ENCODE measurements at regions not wholly inside any gene's neighbourhood (a gene's known extent, or its start where the extent isn't known, plus 50 kb on each side); places are given as distances from the start of the nearest gene placed in this dataset.

DNA sequence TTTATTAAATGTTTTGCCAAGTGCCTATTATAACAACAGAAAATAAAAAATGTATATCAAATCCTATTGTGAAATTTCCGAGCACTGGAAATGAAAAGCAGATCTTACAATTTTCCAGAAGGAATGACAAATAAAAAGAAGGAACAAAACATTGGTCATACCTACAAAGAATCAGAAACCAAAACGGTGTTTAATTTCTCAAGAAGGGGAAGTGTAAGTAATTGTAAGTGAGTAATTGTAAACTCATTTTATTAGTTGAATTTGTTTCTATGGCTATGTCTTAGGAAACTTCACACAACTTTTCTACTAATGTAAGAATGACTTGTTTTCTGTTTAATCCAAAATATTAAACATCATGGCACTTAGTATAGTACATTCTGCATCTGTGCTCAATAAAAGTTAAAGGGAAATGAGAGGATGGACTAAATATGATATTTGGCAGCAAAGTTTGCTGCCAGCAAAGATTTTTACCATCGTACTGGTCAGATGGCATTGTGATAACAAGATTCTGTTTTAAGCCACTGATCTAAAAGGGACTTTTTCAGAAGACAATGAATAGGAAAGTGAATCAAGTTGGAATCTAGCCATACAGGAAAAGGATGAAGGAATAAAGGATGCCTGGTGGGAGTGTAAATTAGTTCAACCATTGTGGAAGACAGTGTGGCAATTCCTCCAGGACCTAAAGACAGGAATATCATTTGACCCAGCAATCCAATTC is 232.4 kb downstream of the NFKBIZ start:
- DNase-seq (ENCODE audit: low read depth), result no peak

DNA sequence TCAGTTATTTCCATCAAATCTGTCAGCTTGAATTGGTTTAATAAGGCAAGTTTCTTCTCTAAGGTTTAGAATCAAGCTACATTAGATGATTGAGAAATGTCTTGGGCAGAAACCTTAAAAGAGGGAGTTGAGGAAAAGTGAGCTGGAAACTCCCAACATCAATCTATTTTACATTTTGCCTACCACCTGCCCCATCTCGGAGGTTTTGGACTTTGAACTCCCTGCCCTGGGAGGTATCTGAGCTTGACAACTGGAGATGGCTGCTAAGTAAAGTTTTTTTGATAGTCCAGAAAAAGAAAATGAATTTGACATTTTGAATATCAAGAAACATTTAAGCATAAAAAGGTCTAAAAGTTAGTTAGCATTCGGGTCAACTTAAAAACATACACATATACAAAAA is 234.2 kb downstream of the NFKBIZ start:
- DNase-seq (ENCODE audit: low read depth), result no peak

DNA sequence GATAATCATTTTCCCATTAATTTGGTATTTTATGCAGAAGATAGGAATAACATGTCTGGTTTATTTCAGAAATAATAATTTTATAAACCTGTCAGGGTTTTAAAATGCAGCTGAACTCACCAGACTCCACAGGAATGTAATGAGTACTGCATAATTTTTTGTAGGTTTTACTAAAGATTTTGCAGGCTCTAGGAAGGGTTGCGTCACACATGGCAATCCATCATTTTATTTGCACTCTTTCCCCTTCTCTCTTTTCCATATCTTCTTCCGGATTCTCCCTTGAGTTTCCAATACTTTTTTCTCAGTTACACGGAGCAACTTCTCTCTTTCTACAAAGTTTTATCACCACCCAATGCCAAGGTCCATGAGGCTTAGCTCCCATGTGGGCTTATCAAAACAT is 234.7 kb downstream of the NFKBIZ start:
- no peak for DNase-seq (ENCODE audit: low read depth)

DNA sequence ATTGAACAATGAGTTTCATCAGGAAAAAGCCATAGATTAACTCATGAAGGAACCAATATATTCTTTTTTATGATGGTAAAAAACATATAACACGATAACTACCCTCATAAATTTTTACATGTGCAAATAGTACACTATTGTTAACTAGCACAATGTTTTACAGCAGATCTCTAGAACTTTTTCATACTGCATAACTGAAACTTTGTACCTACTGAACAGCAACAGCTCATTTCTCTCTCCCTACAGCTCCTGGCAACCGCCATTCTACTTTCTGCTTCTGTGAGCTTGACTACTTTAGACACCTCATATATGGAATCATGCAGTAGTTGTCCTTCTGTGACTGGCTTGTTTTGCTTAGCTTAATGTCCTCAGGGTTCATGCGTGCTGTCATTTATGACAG is 235.4 kb downstream of the NFKBIZ start:
- DNase-seq (ENCODE audit: low read depth), result no peak

DNA sequence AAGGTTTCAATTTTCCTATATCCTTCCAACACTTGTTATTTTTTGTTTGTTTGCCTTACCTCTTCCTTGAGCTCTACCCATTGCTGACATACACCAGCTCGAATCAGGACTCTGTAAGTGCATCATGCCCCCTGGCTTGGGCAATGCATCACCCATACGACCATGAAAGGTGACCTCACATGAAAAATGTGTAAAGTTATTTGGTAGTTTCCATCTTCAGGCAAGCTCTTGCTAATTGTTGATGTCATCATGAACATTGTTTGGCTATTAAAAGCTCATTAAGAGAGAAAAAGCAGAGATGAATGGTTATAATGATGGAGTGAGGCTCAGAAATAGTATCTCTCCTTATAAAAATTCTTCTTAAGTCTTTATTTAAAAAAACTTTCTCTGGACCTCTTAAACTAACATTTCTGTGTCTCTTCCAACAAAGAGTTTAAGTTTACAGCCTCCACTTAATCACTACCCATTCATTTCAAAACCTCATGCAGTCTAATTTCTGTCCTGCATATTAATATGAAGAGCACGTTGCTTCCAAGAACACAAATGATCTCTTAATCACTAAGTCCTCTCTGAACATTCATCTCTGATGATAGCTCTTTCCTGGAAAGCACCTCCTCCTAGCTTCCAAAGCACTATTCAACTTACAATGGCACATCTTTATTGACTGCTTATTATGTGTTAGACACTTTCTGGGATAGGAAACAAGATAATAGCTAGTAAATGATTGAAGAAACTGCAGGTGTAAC is 236.3 kb downstream of the NFKBIZ start:
- no peak for DNase-seq (ENCODE audit: low read depth)

DNA sequence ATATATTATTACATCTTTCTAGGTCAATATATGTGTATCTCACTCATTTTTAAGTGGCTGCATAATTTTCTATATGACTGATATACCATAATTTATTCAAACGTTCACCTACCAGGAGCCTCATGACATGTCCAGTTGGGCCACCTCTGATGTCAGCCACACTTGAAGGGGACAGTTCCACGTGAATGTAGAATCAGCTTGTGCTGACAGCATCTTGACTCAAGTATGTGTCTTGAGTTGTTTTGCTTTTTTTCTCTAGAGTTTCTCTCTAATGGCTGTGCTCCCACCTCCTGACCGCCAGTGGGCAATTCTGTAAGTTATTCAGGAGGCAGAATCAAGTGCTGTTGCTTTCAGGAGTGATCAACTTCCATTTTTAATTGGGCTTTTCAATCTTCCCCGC is 237.9 kb downstream of the NFKBIZ start:
- no peak for DNase-seq (ENCODE audit: low read depth)

DNA sequence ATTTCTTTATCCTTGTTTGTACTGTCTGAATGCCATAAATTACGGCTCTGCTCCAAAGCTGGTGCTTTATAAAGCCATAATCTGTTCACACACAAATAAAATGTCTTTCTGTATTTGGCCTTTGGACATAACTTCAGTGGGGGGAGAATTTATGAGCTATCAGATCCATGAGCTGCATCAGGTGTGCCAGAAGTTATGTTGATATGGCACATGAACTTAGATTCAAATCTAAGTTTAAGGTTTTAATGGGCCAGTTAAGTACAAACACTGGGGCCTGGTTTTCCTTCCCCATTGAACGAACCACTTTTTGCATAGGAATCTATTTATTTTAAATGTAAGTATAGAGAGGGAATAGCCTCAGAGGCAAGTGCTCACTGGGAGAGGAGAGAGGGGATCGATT is 239.9 kb downstream of the NFKBIZ start:
- no peak for DNase-seq (ENCODE audit: low read depth)

DNA sequence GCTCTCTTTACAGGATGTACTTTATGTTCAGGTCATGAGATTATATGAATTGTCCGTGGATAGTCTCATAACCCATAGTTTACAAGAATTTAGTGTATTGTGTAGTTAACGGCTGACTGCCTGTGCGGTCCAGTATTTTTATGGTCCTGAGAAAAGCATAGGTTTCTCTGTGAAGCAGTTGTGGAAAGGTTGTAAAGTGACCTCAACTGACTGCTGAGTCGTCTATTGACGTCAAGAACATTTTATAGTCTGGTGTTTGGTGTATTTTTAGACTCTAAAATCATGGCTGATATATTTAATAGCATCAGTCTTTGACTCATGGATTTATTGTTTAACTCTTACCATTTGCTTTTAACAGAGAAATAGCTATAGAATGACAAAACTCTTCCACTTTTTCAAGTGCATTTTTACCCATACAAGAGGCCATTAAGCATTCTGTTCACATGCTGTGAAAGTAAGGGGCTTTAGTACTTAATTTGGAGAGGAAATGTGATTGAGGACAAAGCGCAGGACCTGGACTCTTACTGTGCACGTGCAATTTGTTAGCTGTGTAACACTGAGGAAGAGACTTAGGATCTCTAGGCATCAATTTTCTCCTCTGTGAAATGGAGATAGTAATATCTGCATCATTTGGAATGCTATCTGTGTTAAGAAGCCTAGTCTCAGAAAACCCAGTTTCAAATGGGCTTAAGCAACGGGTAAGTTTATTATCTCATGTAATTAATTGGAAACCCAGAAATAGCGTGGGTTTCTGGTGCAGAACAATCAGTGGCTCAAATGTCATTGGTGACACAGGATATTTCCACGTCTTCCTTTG is 240.8 kb downstream of the NFKBIZ start:
- peak; percentile 84 for DNase-seq (ENCODE audit: low read depth)

DNA sequence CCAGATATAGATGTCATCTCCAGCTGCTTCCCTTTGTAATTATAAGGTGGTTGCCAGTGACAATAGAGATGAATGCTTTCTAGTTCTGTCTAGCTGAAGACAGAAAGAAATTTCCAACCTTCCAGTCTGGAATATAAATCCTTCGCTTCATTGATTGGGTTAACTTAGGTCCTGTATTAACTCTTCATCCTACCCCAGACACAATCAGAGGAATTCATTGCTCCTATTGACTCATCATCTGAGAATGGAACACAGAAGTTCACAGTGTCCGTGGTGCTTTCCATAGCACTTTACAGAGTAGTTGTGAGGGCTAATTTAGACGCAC is 241.4 kb downstream of the NFKBIZ start:
- DNase-seq (ENCODE audit: low read depth), result peak; percentile 70

DNA sequence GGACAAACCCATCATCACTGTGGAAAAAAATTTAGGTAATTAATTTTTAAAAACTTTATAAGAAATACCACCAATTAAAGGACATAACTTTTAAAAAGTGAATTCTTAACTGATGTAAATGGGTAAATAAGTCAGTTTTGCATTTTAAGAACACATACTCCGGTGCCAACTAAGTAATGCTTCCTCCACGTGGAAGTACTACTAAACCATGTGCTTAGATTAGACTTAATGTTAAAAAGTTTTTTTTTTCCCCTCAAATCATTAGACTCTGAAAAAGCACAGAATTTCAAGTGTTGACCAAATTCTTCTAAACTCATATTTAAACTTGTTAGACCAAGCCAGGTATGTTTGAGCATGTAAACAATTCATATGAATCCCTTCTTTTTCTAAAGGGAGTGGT is 242.0 kb downstream of the NFKBIZ start:
- no peak for DNase-seq (ENCODE audit: low read depth)

DNA sequence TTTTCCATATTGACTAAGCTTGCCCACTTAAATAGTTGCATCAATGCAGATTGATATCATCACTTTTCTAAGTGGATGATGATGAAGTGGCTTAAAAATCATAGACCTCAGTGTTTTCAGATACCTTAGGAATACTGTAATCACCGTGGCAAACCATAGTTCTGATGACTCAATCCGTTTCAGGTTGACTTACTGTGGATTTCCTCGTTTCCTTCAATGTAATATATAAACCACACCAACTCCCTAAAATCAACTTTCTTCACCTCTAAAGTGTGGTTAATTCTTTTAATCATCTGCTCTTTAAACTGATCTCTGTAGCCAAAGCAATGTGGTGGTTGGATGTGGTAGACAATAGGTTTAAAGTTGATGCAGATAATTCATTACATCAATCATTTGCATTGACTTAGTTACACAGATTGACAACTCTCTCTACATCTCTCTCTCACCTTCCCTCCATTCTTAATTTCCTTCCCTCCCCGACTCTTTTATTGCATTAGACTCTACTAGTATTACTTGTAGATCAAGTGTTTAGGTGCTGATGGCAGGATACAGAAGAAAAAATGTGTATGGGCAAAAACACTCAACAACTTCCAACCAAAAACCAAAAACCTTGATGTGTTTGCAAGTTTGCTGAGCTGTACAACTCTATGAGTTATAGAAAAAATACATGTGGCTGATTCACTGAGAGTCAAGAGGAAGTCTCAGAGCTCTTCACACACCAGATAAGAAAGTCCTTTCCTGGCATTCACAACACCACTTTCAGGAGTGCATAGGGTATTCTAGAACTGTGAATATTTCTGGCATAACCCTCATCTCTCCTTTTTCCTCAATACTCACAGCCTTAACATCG is 243.5 kb downstream of the NFKBIZ start:
- peak; percentile 80 for DNase-seq (ENCODE audit: low read depth)

DNA sequence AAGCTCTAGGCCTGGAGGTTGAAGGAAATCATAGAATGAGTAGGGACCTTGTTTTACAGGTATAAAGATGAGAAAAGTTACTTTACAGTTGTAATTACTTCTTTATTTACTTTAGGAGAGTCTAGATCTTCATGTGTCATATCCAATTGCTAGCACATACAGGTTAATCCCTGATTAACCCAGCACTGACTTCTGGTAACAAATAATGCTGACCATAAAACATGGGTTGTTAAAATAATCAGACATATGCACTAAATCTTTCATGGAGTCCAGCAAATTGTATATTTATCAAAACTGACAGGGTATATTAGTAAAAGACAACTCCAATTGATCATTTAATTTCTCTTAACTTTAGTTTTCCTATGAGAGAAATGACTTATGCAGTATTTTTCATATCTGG is 245.2 kb downstream of the NFKBIZ start:
- no peak for DNase-seq (ENCODE audit: low read depth)

DNA sequence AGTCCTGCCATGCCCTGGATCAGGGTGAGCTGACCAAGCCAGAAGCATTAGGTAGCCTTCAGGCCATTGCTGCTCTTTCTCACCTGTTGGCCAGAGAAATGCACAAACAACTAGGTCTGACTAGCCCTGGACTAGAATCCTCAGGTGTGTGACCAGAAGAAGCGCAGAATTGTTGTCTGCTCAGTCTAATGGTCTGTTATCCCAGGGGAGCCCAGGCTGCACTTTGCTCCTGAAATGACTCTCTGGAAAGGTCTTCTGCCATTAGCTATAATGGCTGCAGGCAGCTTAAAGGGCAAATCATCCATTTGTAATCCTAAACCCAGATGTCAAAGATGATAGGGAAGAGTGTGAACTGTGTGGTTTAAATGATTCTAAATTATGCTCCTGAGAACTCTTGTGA is 246.1 kb downstream of the NFKBIZ start:
- DNase-seq (ENCODE audit: low read depth), result no peak

DNA sequence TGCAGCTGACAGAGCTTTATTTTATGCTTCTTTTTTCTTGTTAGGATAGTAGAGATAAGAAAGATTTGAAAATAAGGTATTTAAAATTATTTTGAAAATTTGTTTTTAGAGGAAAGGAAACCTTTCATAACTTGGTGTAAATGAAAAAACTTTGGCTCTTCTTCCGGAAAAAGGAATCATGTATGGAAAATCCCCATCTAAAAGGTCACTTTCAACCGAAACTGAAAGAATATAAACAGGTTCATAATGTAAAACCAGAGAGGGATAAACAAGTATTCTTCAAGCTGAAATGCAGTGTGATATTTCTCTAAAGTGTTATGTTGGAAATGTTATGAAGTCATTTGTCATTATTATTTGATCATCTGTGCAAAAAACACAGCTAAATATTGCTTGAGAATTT is 246.8 kb downstream of the NFKBIZ start:
- no peak for DNase-seq (ENCODE audit: low read depth)

DNA sequence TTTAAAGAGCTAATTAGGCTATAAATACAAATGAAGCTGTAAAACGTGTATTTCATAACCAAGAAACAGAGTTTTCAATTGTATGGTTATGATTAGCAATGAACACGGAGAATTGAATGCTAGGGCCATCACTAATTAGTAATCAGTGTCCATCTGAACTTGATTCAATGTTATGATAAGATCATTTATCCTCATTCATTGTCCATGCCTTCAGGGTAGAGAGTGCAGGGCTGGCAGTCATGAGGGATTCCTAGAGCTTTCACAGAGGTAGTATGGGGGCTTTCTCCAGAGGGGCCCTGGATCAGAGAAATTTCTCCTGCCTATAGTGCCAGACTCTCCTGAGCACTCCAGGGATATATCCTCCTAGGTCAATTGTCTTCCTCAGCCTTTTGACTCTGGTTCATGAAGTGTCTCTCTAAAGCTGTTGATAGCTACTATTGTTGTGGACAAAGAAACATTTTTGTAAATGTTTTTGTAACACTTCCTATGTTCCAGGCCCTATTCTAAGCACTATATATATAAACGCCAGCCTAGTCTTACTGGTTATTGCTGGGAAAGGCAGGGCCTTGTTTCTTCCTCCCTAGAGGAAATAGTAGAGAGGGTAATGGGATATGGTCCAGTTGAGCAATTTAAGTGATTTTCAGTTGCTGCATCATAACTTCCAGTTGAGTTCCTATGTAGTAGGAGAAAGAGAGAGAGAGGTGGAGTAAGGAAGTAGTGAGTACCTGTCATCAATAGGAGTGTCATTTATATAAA is 249.0 kb downstream of the NFKBIZ start:
- no peak for DNase-seq (ENCODE audit: low read depth)

DNA sequence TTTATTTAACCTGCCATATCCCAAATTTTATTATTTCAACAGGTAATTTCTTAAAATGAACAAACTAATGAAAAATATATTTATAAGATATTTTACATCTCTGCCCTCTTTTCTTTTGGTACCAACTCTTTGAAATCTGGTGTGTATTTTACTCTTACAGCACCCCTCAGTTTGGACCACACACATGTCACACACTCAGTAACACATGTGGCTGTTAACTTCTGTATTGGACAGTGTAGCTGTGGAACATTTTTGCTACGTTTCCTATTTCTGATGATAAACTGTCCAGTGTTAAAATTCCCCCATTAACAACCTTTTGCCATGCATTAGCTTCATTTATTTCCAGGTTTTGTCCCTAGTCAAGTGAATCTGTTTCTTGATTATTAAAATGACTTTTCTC is 250.6 kb downstream of the NFKBIZ start:
- no peak for DNase-seq (ENCODE audit: low read depth)

DNA sequence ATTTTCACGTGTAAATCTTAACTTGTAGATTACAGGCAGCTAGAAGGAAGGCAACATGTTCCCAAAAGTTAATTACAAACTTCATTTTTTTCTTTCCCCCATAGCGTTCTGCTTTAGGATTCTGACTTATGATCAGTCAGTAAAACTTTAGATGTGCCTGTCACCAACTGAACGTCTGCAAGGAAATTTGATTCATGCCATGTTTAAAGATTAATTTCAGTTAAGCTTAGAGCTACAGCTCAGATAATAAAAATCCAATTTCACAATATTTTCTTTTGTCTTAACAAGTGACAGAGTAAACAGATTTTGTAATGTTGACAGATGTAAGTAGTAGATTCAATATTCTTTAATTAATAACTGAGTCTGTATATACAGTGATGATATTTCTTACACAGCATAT is 253.1 kb downstream of the NFKBIZ start:
- DNase-seq (ENCODE audit: low read depth), result no peak

DNA sequence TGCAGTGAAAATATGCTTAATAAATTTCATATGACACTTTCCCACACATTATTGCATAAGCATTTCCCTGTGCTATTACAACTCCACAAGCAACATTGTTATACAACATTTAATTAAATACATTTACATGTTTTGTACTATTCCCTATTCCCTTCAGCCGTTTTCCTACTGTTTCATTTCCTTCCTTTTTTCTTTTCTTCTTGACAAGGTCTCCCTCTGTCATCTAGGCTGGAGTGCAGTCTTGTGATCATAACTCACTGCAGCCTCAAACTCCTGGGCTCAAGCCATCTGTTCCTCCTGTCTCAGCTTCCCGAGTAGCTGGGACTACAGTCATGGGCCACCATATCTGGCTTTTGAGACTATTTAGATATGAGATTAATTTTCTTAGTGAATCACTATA is 254.7 kb downstream of the NFKBIZ start:
- DNase-seq (ENCODE audit: low read depth), result no peak

DNA sequence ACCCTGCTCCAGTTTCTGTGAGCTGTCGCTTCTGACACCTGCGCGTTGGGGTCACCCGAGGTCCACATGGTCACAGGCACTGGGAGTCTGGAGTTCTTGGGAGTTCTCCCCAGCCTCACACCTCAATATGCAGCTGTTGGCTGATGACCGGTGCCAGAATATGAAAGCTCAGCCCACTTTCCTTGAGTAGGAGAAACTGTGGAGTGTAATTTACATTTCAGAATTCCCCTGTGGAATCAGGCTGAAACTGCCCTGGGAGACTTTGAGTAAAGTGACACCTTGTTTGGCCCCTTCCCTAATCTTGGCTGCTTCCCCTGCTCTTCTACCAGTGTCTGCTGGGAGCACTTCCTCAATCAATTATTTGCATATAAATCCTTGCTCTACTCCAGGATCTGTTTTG is 255.9 kb downstream of the NFKBIZ start:
- no peak for DNase-seq (ENCODE audit: low read depth)

DNA sequence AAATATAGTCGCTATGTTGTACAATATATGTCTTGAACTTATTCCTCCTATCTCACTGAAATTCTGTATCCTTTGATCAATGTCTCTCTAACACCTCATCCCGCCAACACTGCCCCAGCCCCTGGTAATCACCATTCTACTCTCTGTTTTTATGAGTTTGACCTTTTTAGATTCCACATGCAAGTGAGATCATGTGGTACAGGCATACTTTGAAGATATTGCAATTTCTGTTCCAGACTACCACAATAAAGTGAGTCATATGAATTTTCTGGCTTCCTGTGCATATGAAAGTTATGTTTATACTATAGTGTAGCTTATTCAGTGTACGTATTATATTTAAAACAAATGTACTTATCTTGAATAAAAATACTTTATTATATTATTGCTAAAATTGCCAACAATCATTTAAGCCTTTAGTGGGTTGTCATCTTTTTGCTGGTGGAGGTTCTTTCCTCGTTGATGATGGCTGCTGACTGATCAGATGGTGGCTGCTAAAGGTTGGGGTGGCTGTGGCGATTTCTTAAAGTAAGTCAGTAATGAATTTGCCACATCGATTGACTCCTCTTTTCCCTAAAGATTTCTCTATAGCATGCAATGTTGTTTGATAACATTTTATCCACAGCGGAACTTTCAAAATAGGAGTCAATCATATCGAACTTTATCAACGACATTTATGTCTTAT is 257.2 kb downstream of the NFKBIZ start:
- peak; percentile 68 for DNase-seq (ENCODE audit: low read depth)

DNA sequence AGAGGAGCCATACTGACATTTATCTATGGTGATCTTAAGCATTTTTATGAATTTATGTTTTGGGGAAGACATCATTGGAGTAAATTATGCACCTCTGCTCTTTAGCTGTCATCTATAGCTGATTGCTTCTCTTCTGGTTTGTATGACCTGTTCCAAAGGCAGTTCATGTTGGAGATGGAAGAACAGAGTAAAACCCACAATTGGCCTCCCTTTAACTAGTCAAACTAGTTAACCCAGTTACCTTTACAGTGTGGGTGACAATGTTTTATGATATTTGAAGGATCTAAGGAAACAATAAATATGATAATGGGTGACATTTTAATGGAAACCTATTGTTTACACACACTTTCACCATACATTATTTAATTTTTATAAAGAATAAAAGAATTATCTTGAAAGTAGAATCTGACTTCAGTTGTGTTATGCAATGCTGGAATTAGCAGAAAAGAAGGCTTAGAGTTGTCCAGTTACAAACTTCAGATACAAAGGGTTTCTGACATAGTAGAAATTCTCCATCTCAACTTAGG is 263.5 kb downstream of the NFKBIZ start:
- DNase-seq (ENCODE audit: low read depth), result no peak

Measured in ELR (cell line).